ENCODE measurements at regions not wholly inside any gene's neighbourhood (a gene's known extent, or its start where the extent isn't known, plus 50 kb on each side); places are given as distances from the start of the nearest gene placed in this dataset.

DNA sequence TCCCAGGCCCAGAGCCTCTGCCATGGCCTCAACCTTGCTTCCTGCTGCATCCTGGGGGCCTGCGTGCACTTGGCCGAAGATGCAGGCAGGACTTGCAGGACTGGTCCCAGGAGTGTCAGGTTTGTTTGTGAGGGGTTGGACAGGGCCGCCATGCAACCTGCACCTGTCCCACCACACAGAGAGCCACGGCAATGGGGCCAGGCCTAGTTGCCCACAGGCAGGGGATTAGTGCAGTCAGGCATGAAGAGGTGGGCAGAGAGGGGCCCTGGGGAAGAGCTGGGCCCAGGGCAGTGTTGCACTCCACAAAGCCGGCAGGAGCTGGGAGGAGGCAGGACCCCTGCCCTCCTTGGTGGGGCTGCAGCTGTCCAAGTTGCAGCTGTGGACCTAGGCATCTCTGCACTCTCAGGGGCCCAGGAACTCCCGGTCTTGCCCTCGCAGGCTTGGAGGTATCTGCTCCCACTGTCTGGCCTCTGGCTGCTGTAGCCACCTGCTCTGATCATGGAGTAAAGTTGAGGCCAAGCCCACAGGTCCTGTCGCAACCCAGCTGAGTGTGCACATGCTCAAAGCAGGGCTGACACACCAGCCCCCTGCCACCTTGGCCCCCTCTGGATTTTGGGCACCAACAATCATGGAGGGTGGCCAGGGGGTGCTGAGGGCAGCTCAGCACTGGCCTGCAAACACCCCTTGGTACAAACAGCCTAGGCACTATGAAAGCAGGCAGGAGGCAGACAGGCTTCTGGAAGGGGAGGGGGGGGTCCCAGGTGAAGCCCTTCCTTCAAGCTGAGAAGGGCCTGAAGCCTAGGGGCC, 190.4 kb upstream of the PCDH10 start:
- DNase-seq, result no peak
- no peaks in the 10 kb centered on the region for H3K27me3 ChIP-seq (ENCODE audit: insufficient read depth, low read length, poor library complexity)
- no peak overlapping the region for H3K4me2 ChIP-seq (ENCODE audit: insufficient read depth, low read length)
- no peak overlapping the region for H2AFZ ChIP-seq (ENCODE audit: low read depth, low read length)
- TF ChIP-seq, protein P1, sequence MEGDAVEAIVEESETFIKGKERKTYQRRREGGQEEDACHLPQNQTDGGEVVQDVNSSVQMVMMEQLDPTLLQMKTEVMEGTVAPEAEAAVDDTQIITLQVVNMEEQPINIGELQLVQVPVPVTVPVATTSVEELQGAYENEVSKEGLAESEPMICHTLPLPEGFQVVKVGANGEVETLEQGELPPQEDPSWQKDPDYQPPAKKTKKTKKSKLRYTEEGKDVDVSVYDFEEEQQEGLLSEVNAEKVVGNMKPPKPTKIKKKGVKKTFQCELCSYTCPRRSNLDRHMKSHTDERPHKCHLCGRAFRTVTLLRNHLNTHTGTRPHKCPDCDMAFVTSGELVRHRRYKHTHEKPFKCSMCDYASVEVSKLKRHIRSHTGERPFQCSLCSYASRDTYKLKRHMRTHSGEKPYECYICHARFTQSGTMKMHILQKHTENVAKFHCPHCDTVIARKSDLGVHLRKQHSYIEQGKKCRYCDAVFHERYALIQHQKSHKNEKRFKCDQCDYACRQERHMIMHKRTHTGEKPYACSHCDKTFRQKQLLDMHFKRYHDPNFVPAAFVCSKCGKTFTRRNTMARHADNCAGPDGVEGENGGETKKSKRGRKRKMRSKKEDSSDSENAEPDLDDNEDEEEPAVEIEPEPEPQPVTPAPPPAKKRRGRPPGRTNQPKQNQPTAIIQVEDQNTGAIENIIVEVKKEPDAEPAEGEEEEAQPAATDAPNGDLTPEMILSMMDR (IDR thresholded peaks at IDR 0.05; ENCODE audit: borderline replicate concordance, extremely low read depth, low read length, poor library complexity, severe bottlenecking), result no peak
- TF ChIP-seq EZH2 (IDR thresholded peaks at IDR 0.05; ENCODE audit: borderline replicate concordance, low read depth, low read length, severe bottlenecking), result no peak
- no peaks in the 10 kb centered on the region for H4K20me1 ChIP-seq (ENCODE audit: insufficient read depth, low read length)
- peaks cover 24% of the 10 kb centered on the region for H3K9me3 ChIP-seq (ENCODE audit: insufficient read depth, low read length, severe bottlenecking)
- H3K27ac ChIP-seq (ENCODE audit: low read length), result no peak overlapping the region
- no peak for ATAC-seq (ENCODE audit: insufficient read depth, low read depth)
- no peak overlapping the region for H3K9ac ChIP-seq (ENCODE audit: low read depth, low read length)
- H3K79me2 ChIP-seq (ENCODE audit: insufficient read depth, low read length), result no peaks in the 10 kb centered on the region
- no peak overlapping the region for H3K4me3 ChIP-seq (ENCODE audit: low read depth in 1 of 2, low read length in 2 of 2)
- no peaks in the 10 kb centered on the region for H3K4me1 ChIP-seq (ENCODE audit: insufficient read depth, low read length)
- H3K36me3 ChIP-seq (ENCODE audit: insufficient read depth, low read length), result peaks cover 10% of the 10 kb centered on the region; the same call in 1 of the 2 replicates

GRCh38 chr4:132981611-132982010, 167.5 kb upstream of the PCDH10 start:
- no peak overlapping the region for H3K27ac ChIP-seq (ENCODE audit: low read length)
- ATAC-seq (ENCODE audit: insufficient read depth, low read depth), result no peak

GRCh38 chr4:132982151-132982550, 166.9 kb upstream of the PCDH10 start:
- ATAC-seq (ENCODE audit: insufficient read depth, low read depth), result no peak
- TF ChIP-seq EZH2 (IDR thresholded peaks at IDR 0.05; ENCODE audit: borderline replicate concordance, low read depth, low read length, severe bottlenecking), result no peak
- TF ChIP-seq, protein P1 (IDR thresholded peaks at IDR 0.05; ENCODE audit: borderline replicate concordance, extremely low read depth, low read length, poor library complexity, severe bottlenecking), result no peak
- H3K27me3 ChIP-seq (ENCODE audit: insufficient read depth, low read length, poor library complexity), result no peaks in the 10 kb centered on the region
- H4K20me1 ChIP-seq (ENCODE audit: insufficient read depth, low read length), result no peaks in the 10 kb centered on the region
- no peak overlapping the region for H3K9ac ChIP-seq (ENCODE audit: low read depth, low read length)
- no peak overlapping the region for H3K4me3 ChIP-seq (ENCODE audit: low read depth in 1 of 2, low read length in 2 of 2)
- no peak overlapping the region for H3K4me2 ChIP-seq (ENCODE audit: insufficient read depth, low read length)
- no peaks in the 10 kb centered on the region for H3K9me3 ChIP-seq (ENCODE audit: insufficient read depth, low read length, severe bottlenecking)
- DNase-seq, result no peak
- no peaks in the 10 kb centered on the region for H3K36me3 ChIP-seq (ENCODE audit: insufficient read depth, low read length)
- no peaks in the 10 kb centered on the region for H3K79me2 ChIP-seq (ENCODE audit: insufficient read depth, low read length)
- no peaks in the 10 kb centered on the region for H3K4me1 ChIP-seq (ENCODE audit: insufficient read depth, low read length)
- H2AFZ ChIP-seq (ENCODE audit: low read depth, low read length), result no peak overlapping the region
- H3K27ac ChIP-seq (ENCODE audit: low read length), result no peak overlapping the region

More at GRCh38 chr4:132981611-132982010, 167.5 kb upstream of the PCDH10 start:
- H3K27me3 ChIP-seq (ENCODE audit: insufficient read depth, low read length, poor library complexity), result no peaks in the 10 kb centered on the region
- no peak overlapping the region for H3K4me3 ChIP-seq (ENCODE audit: low read depth in 1 of 2, low read length in 2 of 2)
- H3K9ac ChIP-seq (ENCODE audit: low read depth, low read length), result no peak overlapping the region
- no peak for DNase-seq
- H4K20me1 ChIP-seq (ENCODE audit: insufficient read depth, low read length), result no peaks in the 10 kb centered on the region
- no peaks in the 10 kb centered on the region for H3K9me3 ChIP-seq (ENCODE audit: insufficient read depth, low read length, severe bottlenecking)
- H3K36me3 ChIP-seq (ENCODE audit: insufficient read depth, low read length), result no peaks in the 10 kb centered on the region
- no peaks in the 10 kb centered on the region for H3K4me1 ChIP-seq (ENCODE audit: insufficient read depth, low read length)
- no peak overlapping the region for H3K4me2 ChIP-seq (ENCODE audit: insufficient read depth, low read length)
- H3K79me2 ChIP-seq (ENCODE audit: insufficient read depth, low read length), result no peaks in the 10 kb centered on the region
- TF ChIP-seq, protein P1 (IDR thresholded peaks at IDR 0.05; ENCODE audit: borderline replicate concordance, extremely low read depth, low read length, poor library complexity, severe bottlenecking), result no peak
- TF ChIP-seq EZH2 (IDR thresholded peaks at IDR 0.05; ENCODE audit: borderline replicate concordance, low read depth, low read length, severe bottlenecking), result no peak
- H2AFZ ChIP-seq (ENCODE audit: low read depth, low read length), result no peak overlapping the region
